ENCODE measurements at regions not wholly inside any gene's neighbourhood (a gene's known extent, or its start where the extent isn't known, plus 50 kb on each side); places are given as distances from the start of the nearest gene placed in this dataset.
A peak's percentile ranks its signal among the peaks of the same experiment; 100 is the strongest.
"Not testable (repeated sequence)": the region's sequence is repeated elsewhere in the genome, so short reads cannot be mapped to it uniquely, and the experiment has no call there.

DNA sequence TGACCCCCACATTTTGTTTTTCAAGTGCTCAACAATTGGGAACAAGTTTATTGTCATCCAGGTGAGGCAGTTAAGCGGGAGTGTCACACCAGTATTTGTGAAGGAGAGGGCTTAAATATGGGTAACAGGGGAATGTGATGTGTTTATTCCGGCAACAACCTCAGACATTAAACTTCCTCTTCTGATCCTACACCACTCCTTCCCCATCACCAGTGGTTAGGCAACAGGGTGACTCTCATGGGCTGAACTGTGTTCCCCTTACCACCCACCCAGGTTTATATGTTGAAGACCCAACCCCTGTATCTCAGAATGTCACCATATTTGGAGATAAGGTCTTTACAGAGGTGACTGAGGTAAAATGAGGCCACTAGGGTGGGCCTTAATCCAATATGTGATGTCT, 52.1 kb upstream of the RNF182 start (continued):
- TF ChIP-seq, protein P1, sequence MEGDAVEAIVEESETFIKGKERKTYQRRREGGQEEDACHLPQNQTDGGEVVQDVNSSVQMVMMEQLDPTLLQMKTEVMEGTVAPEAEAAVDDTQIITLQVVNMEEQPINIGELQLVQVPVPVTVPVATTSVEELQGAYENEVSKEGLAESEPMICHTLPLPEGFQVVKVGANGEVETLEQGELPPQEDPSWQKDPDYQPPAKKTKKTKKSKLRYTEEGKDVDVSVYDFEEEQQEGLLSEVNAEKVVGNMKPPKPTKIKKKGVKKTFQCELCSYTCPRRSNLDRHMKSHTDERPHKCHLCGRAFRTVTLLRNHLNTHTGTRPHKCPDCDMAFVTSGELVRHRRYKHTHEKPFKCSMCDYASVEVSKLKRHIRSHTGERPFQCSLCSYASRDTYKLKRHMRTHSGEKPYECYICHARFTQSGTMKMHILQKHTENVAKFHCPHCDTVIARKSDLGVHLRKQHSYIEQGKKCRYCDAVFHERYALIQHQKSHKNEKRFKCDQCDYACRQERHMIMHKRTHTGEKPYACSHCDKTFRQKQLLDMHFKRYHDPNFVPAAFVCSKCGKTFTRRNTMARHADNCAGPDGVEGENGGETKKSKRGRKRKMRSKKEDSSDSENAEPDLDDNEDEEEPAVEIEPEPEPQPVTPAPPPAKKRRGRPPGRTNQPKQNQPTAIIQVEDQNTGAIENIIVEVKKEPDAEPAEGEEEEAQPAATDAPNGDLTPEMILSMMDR (IDR thresholded peaks at IDR 0.05; ENCODE audit: control extremely low read depth in 1 of 3, insufficient read depth in 1 of 3, low read depth in 1 of 3, low read length in 3 of 3): no peak
- TF ChIP-seq SIRT6 (IDR thresholded peaks at IDR 0.05; ENCODE audit: low read length): no peak

DNA sequence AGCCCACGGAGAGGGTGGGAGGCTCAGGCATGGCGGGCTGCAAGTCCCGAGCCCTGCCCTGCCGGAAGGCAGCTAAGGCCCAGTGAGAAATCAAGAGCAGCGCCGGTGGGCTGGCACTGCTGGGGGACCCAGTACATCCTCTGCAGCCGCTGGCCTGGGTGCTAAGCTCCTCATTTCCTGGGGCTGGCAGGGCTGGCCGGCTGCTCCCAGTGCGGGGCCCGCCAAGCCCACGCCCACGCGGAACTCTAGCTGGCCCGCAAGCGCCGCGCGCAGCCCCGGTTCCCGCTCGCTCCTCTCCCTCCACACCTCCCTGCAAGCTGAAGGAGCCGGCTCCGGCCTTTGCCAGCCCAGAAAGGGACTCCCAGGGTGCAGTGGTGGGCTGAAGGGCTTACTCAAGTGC, 52.7 kb upstream of the RNF182 start:
- H2BK15ac ChIP-seq (ENCODE audit: low read length); H2AFZ ChIP-seq (ENCODE audit: low read length); H3K36me3 ChIP-seq (ENCODE audit: control insufficient read depth in 2 of 4, insufficient read depth in 4 of 4, low read length in 3 of 4); H3K18ac ChIP-seq (ENCODE audit: extremely low read depth, low read length); H3K56ac ChIP-seq (replicated peaks; ENCODE audit: insufficient read length, low read depth, low read length); H3K79me2 ChIP-seq (ENCODE audit: control insufficient read depth in 1 of 2, insufficient read depth in 2 of 2, low read length in 2 of 2); H3K23ac ChIP-seq (ENCODE audit: insufficient read length); FAIRE-seq; H3K4me2 ChIP-seq (ENCODE audit: insufficient read depth in 1 of 2, low read depth in 2 of 2, low read length in 2 of 2); H3K4me3 ChIP-seq (ENCODE audit: extremely low read depth in 1 of 4, insufficient read depth in 2 of 4, low read depth in 3 of 4, low read length in 4 of 4); H3K9me3 ChIP-seq (ENCODE audit: insufficient read depth in 2 of 2, low read depth in 1 of 2, low read length in 1 of 2); H2BK20ac ChIP-seq (ENCODE audit: low read length); H2BK12ac ChIP-seq (ENCODE audit: low read depth, low read length); H3K23me2 ChIP-seq (ENCODE audit: low read depth, low read length); H4K8ac ChIP-seq (ENCODE audit: extremely low read depth, insufficient read depth, low read length); H3K9ac ChIP-seq (replicated peaks in 1 of 4; ENCODE audit: extremely low read depth in 1 of 4, low read depth in 3 of 4, low read length in 3 of 4); H3K14ac ChIP-seq (ENCODE audit: insufficient read length); H3K4me1 ChIP-seq (replicated peaks in 1 of 4; ENCODE audit: control insufficient read depth in 3 of 4, insufficient read depth in 4 of 4, low read length in 3 of 4); H2AK5ac ChIP-seq (ENCODE audit: low read depth, low read length); H3K4ac ChIP-seq (replicated peaks; ENCODE audit: insufficient read length, low read depth, low read length); H4K20me1 ChIP-seq (replicated peaks in 1 of 2; ENCODE audit: control insufficient read depth in 1 of 2, insufficient read depth in 2 of 2, low read length in 2 of 2); H2BK120ac ChIP-seq (replicated peaks; ENCODE audit: low read depth, low read length); H3K79me1 ChIP-seq (ENCODE audit: low read depth, low read length); H4K91ac ChIP-seq (replicated peaks; ENCODE audit: insufficient read length, low read length); H2BK5ac ChIP-seq (ENCODE audit: low read depth, low read length); H3K27ac ChIP-seq (ENCODE audit: low read depth, low read length); H4K5ac ChIP-seq (ENCODE audit: insufficient read length, low read depth, low read length): not testable (repeated sequence)
- H3K27me3 ChIP-seq (replicated peaks in 1 of 4; ENCODE audit: control insufficient read depth in 3 of 4, extremely low read depth in 1 of 4, insufficient read depth in 3 of 4, low read length in 3 of 4): peaks cover 0 to 20% (median 9%) of the 10 kb centered on the region in 4 experiments; a peak in 6 of 7 replicates
- ChIA-PET CTCF (ENCODE audit: partially characterized antibody) (interaction anchor here (0.6 to 4.6 kb wide), 8 partner anchors 11 to 282 kb away, joined by 3 to 23 read pairs (median 4); no protein-coding TSS in a partner anchor), POLR2A (ENCODE audit: partially characterized antibody) (interaction anchor here (1.0 to 6.1 kb wide), 3 partner anchors 11 to 58 kb away, joined by 3 to 30 read pairs (median 3); partner anchors contain the start of gene MCUR1)
- DNase-seq (ENCODE audit: low read depth in 1 of 2, low spot score in 2 of 2): peak in 1 of 2 experiments; percentile 49
- 95% methylated on average over 10 of the region's 23 CpGs; no CpG with 5 or more reads in 1 of the 2 experiments for WGBS, 2 experiments (ENCODE audit: extremely low coverage in 1 of 2, insufficient coverage in 1 of 2, insufficient read length in 1 of 2, insufficient replicate concordance in 2 of 2, low coverage in 1 of 2, low lambda C conversion rate in 2 of 2, missing lambda C conversion rate in 1 of 2)
